KBM-7 (cell line): ENCODE measurements at regions not wholly inside any gene's neighbourhood (a gene's known extent, or its start where the extent isn't known, plus 50 kb on each side); places are given as distances from the start of the nearest gene placed in this dataset.
A peak's percentile ranks its signal among the peaks of the same experiment; 100 is the strongest.

ENCODE experiments used
- DNase-seq: peaks from one replicate; pipeline ENCODE4 v3.0.0-alpha.2; 2015
- in situ Hi-C: fragments of 300-500 bp; cut with MboI; formaldehyde crosslinking; loops from 2 replicates; pipeline ENCODE4 v1.14.3; 2020; ENCODE audit warnings: low sequenced_read_pairs, low pct_unique_long_range_greater_than_20kb, mixed read lengths

GRCh38 chr4:136670265-136670664 lies 862.0 kb downstream of the PCDH18 start:
- no peak for DNase-seq
- in situ Hi-C loops: no loop called here

- DNase-seq: no peak
- in situ Hi-C loops: no loop called here
Measured at GRCh38 chr4:136664988-136665387, 867.3 kb downstream of the PCDH18 start.

GRCh38 chr4:136662539-136662938 lies 869.8 kb downstream of the PCDH18 start:
- in situ Hi-C loops: no loop called here
- DNase-seq: no peak

- in situ Hi-C loops: no loop called here
- DNase-seq: no peak
Measured at GRCh38 chr4:136653640-136654406, 878.5 kb downstream of the PCDH18 start.

GRCh38 chr4:136651932-136652331 lies 880.4 kb downstream of the PCDH18 start:
- in situ Hi-C loops: no loop called here
- DNase-seq: no peak

- in situ Hi-C loops: no loop called here
- DNase-seq: no peak
Measured at GRCh38 chr4:136651278-136651667, 881.0 kb downstream of the PCDH18 start.

GRCh38 chr4:136650541-136651277 lies 881.6 kb downstream of the PCDH18 start:
- no peak for DNase-seq
- in situ Hi-C loops: no loop called here

GRCh38 chr4:136644279-136644678 lies 888.0 kb downstream of the PCDH18 start:
- in situ Hi-C loops: no loop called here
- DNase-seq: no peak

GRCh38 chr4:136643416-136643815 lies 888.9 kb downstream of the PCDH18 start:
- DNase-seq: no peak
- in situ Hi-C loops: no loop called here

GRCh38 chr4:136637071-136637777 lies 895.1 kb downstream of the PCDH18 start:
- DNase-seq: peak; percentile 7
- in situ Hi-C loops: no loop called here

- in situ Hi-C loops: no loop called here
- no peak for DNase-seq
Measured at GRCh38 chr4:136636155-136636554, 896.1 kb downstream of the PCDH18 start.

- no peak for DNase-seq
- in situ Hi-C loops: no loop called here
Measured at GRCh38 chr4:136634121-136634520, 898.2 kb downstream of the PCDH18 start.

GRCh38 chr4:136599890-136600289 lies 932.4 kb downstream of the PCDH18 start:
- peak; percentile 25 for DNase-seq
- in situ Hi-C loops: no loop called here

GRCh38 chr4:136590440-136590839 lies 941.9 kb downstream of the PCDH18 start:
- DNase-seq: no peak
- in situ Hi-C loops: no loop called here

- no peak for DNase-seq
- in situ Hi-C loops: no loop called here
Measured at GRCh38 chr4:136583567-136583966, 948.7 kb downstream of the PCDH18 start.

- in situ Hi-C loops: no loop called here
- no peak for DNase-seq
Measured at GRCh38 chr4:136581119-136581518, 951.2 kb downstream of the PCDH18 start.

GRCh38 chr4:136575146-136575545 lies 957.1 kb downstream of the PCDH18 start:
- DNase-seq: no peak
- in situ Hi-C loops: no loop called here

GRCh38 chr4:136573460-136573859 lies 958.8 kb downstream of the PCDH18 start:
- in situ Hi-C loops: no loop called here
- DNase-seq: no peak

GRCh38 chr4:136571315-136571714 lies 961.0 kb downstream of the PCDH18 start:
- in situ Hi-C loops: no loop called here

GRCh38 chr4:136562834-136563233 lies 969.5 kb downstream of the PCDH18 start:
- in situ Hi-C loops: no loop called here
- no peak for DNase-seq

More at GRCh38 chr4:136571315-136571714, 961.0 kb downstream of the PCDH18 start:
- DNase-seq: no peak
